Panc1 (cell line): ENCODE measurements at regions not wholly inside any gene's neighbourhood (a gene's known extent, or its start where the extent isn't known, plus 50 kb on each side); places are given as distances from the start of the nearest gene placed in this dataset.

ENCODE experiments used
- ATAC-seq: fragments of 200-7000 bp; cut with Tn5 transposase; 2 replicates; pipeline ENCODE4 v1.9.1; 2020; ENCODE audit warnings: mild to moderate bottlenecking, moderate library complexity
- BruUV-seq: library from RNA; stranded (reverse); fragments of 400-500 nt; replicated peaks from 2 replicates; lab custom pipeline; 2021; lab: Mats Ljungman, UMichigan
- CTCF ChIA-PET: fragments of 300-600 bp; sonication (Branson Sonifier 250); formaldehyde crosslinking; loops from one replicate; lab custom pipeline; 2022; ENCODE audit warnings: antibody characterized with exemption; lab: Charles Lee
- POLR2A ChIA-PET: fragments of 300-600 bp; sonication (Branson Sonifier 250); formaldehyde crosslinking; loops from one replicate; lab custom pipeline; 2022; ENCODE audit warnings: antibody characterized with exemption; lab: Charles Lee
- DNase-seq: peaks from one replicate; pipeline ENCODE4 v3.0.0-alpha.2; 2010; ENCODE audit warnings: low read depth, low spot score
- H3K27ac ChIP-seq: 2 replicates; pipeline ENCODE4 v1.5.1; 2011; ENCODE audit warnings: mild to moderate bottlenecking, low read length, inconsistent platforms
- H3K27me3 ChIP-seq: fragments of 200-500 bp; sonication (Bioruptor generic); 2 replicates; pipeline ENCODE4 v1.6.0; 2014; ENCODE audit warnings: low read length, inconsistent platforms; ENCODE audit not compliant: control insufficient read depth, insufficient read depth
- H3K36me3 ChIP-seq: fragments of 200-500 bp; sonication (Bioruptor generic); 2 replicates; pipeline ENCODE4 v1.5.1; 2014; ENCODE audit warnings: inconsistent platforms, mild to moderate bottlenecking, low read length, moderate library complexity; ENCODE audit not compliant: control insufficient read depth, insufficient read depth
- H3K4me1 ChIP-seq: 2 replicates; pipeline ENCODE4 v1.5.1; 2011; ENCODE audit warnings: inconsistent platforms, mild to moderate bottlenecking, low read length, moderate library complexity; ENCODE audit not compliant: control insufficient read depth, insufficient read depth
- H3K4me3 ChIP-seq, 2 experiments: 2 replicates each; pipeline ENCODE4 v1.5.1; 2011 to 2012; ENCODE audit warnings: low read depth in 2 of 2, low read length in 2 of 2, mild to moderate bottlenecking in 2 of 2, inconsistent platforms in 1 of 2, moderate library complexity in 1 of 2
- H3K9me3 ChIP-seq: fragments of 200-500 bp; sonication (Bioruptor generic); 2 replicates; pipeline ENCODE4 v1.5.1; 2014; ENCODE audit warnings: low read depth, mild to moderate bottlenecking, inconsistent platforms, low read length, moderate library complexity; ENCODE audit not compliant: control insufficient read depth, insufficient read depth
- POLR2AphosphoS5 ChIP-seq: IDR thresholded peaks from 2 replicates; pipeline ENCODE4 v1.6.1; 2012; ENCODE audit warnings: mild to moderate bottlenecking, low read depth, low read length, moderate library complexity
- SIN3A ChIP-seq: IDR thresholded peaks from 2 replicates; pipeline ENCODE4 v1.6.1; 2012; ENCODE audit warnings: low read depth, mild to moderate bottlenecking, low read length, moderate library complexity, borderline replicate concordance; ENCODE audit not compliant: insufficient read depth
- TCF7L2 ChIP-seq: IDR thresholded peaks from 2 replicates; pipeline ENCODE4 v1.6.1; 2011; ENCODE audit warnings: mild to moderate bottlenecking, low read depth, low read length, inconsistent platforms
- in situ Hi-C: cut with HindIII; loops from 2 replicates; pipeline ENCODE4 v1.10.0; 2016; ENCODE audit warnings: low sequenced_read_pairs, low pct_unique_long_range_greater_than_20kb
- intact Hi-C: fragments of 100-400 bp; cut with micrococcal nuclease; formaldehyde crosslinking; loops from one replicate; pipeline ENCODE4 v1.10.0; 2022; ENCODE audit not compliant: unreplicated experiment
- TF ChIP-seq, protein P1 (sequence below), 2 experiments: IDR thresholded peaks; 2 replicates each; pipeline ENCODE4 v1.6.1; 2011 to 2012; ENCODE audit warnings: low read depth in 2 of 2, control low read depth in 1 of 2, low read length in 1 of 2, mild to moderate bottlenecking in 1 of 2, moderate library complexity in 1 of 2; ENCODE audit not compliant: insufficient read depth in 1 of 2
- TF ChIP-seq, protein P2 (sequence below): fragments of 450-650 bp; IDR thresholded peaks from 2 replicates; pipeline ENCODE4 v1.5.1; 2017; ENCODE audit warnings: mild to moderate bottlenecking

GRCh38 chr1:38600905-38601304 is 258.7 kb downstream of the RRAGC start:
- in situ Hi-C loops: no loop called here
- ChIA-PET POLR2A (interaction anchor here (0.6 kb wide), 1 partner anchor 10 kb away, joined by 3 read pairs; no protein-coding TSS in a partner anchor), CTCF (no interaction called here)
- TF ChIP-seq, protein P1, sequence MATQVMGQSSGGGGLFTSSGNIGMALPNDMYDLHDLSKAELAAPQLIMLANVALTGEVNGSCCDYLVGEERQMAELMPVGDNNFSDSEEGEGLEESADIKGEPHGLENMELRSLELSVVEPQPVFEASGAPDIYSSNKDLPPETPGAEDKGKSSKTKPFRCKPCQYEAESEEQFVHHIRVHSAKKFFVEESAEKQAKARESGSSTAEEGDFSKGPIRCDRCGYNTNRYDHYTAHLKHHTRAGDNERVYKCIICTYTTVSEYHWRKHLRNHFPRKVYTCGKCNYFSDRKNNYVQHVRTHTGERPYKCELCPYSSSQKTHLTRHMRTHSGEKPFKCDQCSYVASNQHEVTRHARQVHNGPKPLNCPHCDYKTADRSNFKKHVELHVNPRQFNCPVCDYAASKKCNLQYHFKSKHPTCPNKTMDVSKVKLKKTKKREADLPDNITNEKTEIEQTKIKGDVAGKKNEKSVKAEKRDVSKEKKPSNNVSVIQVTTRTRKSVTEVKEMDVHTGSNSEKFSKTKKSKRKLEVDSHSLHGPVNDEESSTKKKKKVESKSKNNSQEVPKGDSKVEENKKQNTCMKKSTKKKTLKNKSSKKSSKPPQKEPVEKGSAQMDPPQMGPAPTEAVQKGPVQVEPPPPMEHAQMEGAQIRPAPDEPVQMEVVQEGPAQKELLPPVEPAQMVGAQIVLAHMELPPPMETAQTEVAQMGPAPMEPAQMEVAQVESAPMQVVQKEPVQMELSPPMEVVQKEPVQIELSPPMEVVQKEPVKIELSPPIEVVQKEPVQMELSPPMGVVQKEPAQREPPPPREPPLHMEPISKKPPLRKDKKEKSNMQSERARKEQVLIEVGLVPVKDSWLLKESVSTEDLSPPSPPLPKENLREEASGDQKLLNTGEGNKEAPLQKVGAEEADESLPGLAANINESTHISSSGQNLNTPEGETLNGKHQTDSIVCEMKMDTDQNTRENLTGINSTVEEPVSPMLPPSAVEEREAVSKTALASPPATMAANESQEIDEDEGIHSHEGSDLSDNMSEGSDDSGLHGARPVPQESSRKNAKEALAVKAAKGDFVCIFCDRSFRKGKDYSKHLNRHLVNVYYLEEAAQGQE (IDR thresholded peaks at IDR 0.05; ENCODE audit: insufficient read depth in 1 of 2, low read depth in 2 of 2, low read length in 1 of 2): no peak
- BruUV-seq: no TSS peak
- H3K36me3 ChIP-seq: no peaks in the 10 kb centered on the region
- intact Hi-C loops: no loop called here
- DNase-seq (no peak), ATAC-seq (no peak)
- H3K4me1 ChIP-seq: no peaks in the 10 kb centered on the region
- H3K27me3 ChIP-seq: peaks cover 11% of the 10 kb centered on the region
- no peak overlapping the region for H3K27ac ChIP-seq
- no peak overlapping the region for H3K4me3 ChIP-seq
- H3K9me3 ChIP-seq: no peaks in the 10 kb centered on the region

GRCh38 chr1:38600286-38600685 is 259.3 kb downstream of the RRAGC start:
- TF ChIP-seq, protein P1 (IDR thresholded peaks at IDR 0.05; ENCODE audit: insufficient read depth in 1 of 2, low read depth in 2 of 2, low read length in 1 of 2): no peak
- TF ChIP-seq, protein P2, sequence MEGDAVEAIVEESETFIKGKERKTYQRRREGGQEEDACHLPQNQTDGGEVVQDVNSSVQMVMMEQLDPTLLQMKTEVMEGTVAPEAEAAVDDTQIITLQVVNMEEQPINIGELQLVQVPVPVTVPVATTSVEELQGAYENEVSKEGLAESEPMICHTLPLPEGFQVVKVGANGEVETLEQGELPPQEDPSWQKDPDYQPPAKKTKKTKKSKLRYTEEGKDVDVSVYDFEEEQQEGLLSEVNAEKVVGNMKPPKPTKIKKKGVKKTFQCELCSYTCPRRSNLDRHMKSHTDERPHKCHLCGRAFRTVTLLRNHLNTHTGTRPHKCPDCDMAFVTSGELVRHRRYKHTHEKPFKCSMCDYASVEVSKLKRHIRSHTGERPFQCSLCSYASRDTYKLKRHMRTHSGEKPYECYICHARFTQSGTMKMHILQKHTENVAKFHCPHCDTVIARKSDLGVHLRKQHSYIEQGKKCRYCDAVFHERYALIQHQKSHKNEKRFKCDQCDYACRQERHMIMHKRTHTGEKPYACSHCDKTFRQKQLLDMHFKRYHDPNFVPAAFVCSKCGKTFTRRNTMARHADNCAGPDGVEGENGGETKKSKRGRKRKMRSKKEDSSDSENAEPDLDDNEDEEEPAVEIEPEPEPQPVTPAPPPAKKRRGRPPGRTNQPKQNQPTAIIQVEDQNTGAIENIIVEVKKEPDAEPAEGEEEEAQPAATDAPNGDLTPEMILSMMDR: no peak
- TF ChIP-seq SIN3A (no peak), POLR2AphosphoS5 (no peak), TCF7L2 (no peak)
- Histone ChIP-seq H3K27ac (no peak overlapping the region), H3K9me3 (no peaks in the 10 kb centered on the region), H3K4me1 (no peaks in the 10 kb centered on the region), H3K36me3 (no peaks in the 10 kb centered on the region), H3K27me3 (peaks cover 11% of the 10 kb centered on the region), H3K4me3 (no peak overlapping the region)
- ATAC-seq (no peak), DNase-seq (no peak)
- POLR2A ChIA-PET: interaction anchor here (0.6 kb wide), 1 partner anchor 11 kb away, joined by 3 read pairs; no protein-coding TSS in a partner anchor
- BruUV-seq: no TSS peak
- in situ Hi-C loops: no loop called here
- CTCF ChIA-PET: no interaction called here
- intact Hi-C loops: no loop called here
